ENCODE measurements at regions not wholly inside any gene's neighbourhood (a gene's known extent, or its start where the extent isn't known, plus 50 kb on each side); places are given as distances from the start of the nearest gene placed in this dataset.

DNA sequence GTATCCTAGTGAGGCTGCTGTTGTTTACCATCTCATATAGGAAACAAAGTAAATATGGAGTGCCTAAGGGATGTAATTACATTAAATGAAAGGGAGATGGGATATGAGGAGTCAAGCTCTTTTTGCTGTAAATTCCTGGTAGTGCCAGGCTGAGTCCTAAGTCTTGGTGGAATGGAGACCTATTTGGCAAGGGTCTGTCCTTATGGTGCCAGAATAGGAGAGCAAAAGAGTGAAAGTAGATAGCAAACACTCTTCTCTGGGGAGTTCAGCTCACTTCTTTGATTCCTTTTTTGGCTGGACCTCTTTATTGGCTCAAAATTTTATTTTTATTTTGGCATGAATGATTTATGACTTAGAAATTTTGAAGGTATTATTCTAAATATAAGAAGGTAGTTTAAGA is 380.8 kb downstream of the TMEM232 start:
- TF ChIP-seq EZH2 (IDR thresholded peaks at IDR 0.05): no peak
- TF ChIP-seq, protein P1, sequence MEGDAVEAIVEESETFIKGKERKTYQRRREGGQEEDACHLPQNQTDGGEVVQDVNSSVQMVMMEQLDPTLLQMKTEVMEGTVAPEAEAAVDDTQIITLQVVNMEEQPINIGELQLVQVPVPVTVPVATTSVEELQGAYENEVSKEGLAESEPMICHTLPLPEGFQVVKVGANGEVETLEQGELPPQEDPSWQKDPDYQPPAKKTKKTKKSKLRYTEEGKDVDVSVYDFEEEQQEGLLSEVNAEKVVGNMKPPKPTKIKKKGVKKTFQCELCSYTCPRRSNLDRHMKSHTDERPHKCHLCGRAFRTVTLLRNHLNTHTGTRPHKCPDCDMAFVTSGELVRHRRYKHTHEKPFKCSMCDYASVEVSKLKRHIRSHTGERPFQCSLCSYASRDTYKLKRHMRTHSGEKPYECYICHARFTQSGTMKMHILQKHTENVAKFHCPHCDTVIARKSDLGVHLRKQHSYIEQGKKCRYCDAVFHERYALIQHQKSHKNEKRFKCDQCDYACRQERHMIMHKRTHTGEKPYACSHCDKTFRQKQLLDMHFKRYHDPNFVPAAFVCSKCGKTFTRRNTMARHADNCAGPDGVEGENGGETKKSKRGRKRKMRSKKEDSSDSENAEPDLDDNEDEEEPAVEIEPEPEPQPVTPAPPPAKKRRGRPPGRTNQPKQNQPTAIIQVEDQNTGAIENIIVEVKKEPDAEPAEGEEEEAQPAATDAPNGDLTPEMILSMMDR (IDR thresholded peaks at IDR 0.05): no peak

Measured in neural progenitor cell (in vitro differentiated cells).